ENCODE measurements at regions not wholly inside any gene's neighbourhood (a gene's known extent, or its start where the extent isn't known, plus 50 kb on each side); places are given as distances from the start of the nearest gene placed in this dataset.
"Not testable (repeated sequence)": the region's sequence is repeated elsewhere in the genome, so short reads cannot be mapped to it uniquely, and the experiment has no call there.

GRCh38 chr18:10121786-10122515 lies 208.1 kb downstream of the VAPA start:
- peak; percentile 79 for DNase-seq

- DNase-seq, result no peak
Measured at GRCh38 chr18:10122988-10123950, 209.5 kb downstream of the VAPA start.

DNA sequence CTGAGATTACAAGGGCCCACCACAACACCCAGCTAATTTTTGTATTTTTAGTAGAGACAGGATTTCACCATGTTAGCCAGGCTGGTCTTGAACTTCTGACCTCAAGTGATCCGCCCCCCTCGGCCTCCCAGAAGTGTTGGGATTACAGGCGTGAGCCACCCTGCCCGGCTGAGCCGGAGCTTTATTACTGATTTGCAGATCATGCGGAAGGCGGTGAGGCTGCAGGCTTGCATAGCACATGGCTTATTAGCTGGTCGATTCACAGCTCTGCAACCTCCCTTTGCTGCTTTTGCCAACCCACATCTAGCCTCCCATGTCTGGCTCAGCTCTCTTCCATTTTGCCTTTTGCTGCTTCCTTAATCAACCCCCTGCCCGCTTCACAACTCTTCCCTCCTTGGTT lies 210.3 kb downstream of the VAPA start:
- no peak for DNase-seq

DNA sequence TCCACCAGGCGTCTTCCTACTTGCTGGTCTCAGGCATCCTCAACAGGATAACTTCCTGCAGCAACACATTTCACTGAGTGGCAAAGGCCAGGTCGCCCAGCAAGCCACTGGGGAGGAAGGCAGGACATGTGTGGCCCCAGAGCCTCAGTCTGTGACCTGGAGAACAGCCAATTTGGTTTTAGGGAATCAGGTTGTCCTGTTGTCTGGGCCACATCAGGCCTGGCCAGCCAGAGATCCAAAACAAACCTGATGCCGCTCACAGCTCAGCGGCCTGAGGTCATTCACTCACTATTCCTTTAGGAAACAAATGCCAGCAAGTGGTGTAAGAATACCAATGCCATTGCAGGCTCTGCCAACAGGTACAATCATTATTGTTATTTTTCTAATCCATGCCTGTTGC lies 210.7 kb downstream of the VAPA start:
- no peak for DNase-seq

DNA sequence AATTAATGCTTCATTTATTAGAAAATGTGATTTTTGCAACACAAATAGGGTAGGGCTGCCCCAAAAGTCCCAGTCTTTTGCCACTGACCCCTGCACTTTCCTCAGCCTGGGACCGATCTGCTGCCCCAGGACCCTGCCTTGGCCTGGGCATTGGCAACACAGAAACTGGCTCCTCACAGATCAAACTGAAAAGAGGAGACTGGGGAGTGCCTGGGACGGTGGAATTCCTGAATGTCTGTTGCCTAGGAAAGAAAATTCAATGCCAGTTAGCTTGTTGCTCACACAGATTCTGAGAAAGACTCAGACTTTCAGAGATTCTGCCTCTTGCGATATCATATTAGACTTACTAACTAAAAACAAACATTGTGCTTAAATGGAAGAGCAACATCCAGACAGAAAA lies 211.2 kb downstream of the VAPA start:
- DNase-seq, result no peak

DNA sequence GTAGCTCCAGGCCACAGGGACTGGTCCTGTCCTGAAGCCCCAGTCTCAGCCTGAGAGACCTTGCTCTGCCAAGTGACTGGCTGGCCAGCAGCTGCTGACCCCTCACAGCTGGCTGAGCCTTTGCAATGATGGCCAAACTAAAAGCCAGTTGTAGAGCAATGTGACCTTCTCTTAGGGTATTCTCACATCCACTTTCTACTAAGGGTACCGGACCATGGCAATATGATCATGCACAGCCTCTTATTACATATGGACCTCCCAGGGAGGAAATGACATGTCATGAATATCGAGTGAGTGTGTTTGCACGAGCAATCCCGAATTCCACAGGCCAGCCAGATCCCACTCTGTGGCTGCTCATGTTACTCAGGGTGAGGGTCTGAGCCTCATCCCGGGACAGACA lies 213.9 kb downstream of the VAPA start:
- DNase-seq, result no peak

- DNase-seq, result no peak
Measured at GRCh38 chr18:10128921-10129501, 215.2 kb downstream of the VAPA start.

- DNase-seq, result no peak
Measured at GRCh38 chr18:10130606-10131005, 216.8 kb downstream of the VAPA start.

DNA sequence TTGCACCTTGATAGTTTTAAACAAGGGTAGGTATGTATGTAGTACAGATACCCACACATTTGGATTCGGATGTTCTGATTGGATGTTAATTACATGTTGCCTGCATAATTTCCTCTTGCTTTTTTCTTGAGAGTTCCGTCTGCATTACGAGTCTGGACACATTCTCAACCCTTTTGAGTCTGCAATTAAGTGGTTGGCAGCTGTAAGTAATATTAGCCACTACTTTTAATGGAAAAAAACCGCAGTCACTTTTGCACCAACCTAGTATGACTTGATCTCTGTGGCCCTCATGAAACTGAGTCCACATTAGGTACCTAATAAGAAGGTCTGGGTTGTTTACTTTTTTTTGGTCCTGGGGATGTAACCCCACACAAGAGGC lies 217.3 kb downstream of the VAPA start:
- no peak for DNase-seq

DNA sequence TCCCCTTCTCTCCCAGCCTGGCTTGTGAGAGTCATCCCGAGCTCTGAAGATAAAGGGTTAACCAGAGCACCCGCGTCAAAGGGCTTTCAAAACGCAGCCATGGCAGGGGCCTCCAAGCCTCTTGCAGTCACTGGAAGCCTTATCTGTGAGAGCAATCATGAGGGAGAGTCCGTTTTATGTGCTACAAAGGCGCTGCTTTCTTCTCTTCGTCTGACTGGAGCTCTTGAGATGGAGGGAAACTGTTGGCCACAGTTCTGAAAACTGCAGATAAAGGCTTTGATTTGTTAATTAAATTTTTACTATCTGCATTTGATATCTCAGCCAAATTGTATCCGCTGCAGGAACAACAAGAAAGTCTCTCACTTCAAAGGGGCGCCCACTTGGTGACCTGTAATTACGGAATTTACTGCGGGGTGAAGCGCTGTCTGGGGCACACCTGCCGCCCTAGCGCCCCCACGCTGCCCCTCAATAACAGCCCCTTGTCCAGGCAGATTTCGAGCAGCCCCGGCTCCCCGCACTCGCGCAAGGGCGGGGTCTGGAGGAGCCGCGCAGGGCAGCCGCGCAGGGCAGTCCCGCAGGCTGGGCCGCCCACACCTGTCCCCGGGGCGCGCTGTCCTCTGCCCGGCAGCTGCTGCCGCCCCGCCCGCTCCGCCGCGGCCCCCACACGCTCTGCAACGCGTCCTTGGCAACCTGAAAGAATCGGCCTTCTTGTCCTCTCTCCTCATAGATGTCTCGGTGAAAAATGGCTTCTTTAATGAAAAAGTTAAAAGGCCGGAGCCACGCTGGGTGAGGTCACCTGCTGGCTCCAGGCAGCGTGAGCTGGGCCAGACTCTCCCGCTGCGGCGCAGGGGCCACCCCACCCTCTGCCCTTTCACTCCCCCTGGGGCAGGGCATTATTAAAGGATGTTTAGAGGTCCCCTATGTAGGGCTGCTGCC lies 217.9 kb downstream of the VAPA start:
- no peak for DNase-seq

DNA sequence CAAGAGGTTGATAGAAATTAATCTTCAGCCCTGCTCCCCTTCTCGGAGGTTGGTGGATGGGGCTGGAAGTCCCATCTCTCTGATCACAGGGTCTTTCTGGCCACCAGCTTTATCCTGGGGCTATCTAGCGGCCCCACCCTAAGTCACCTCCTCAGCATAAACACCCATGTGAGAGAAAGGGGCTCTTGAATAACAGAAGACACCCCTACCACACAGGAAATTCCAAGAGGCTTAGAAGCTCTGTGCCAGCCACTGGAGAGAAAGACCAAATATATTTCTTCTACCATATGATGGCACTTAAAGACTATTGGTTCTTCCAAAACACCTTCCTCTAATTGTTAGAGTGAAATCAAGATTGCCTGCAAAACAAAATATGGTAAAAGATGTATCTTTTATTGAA lies 219.7 kb downstream of the VAPA start:
- DNase-seq, result no peak

DNA sequence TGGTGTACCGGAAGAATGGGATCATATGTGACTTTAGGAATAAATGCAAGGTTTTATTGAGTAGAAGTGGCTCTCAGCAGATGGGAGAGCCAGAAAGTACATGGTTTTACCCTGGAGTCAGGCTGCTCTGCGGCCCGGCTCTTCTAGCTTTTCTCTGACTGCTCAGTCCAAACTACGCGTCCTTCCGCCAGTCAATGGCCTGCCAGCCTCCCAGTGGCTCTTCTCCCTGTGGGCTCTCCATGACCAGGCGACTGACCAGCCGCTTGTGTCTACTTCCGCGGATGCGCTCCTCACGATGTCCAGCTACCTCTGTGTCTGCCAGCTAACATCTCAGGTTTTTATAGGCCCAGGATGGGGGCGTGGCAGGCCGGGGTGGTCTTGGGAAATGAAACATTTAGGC lies 220.4 kb downstream of the VAPA start:
- no peak for DNase-seq

GRCh38 chr18:10134749-10135148 lies 220.9 kb downstream of the VAPA start:
- not testable (repeated sequence) for DNase-seq

DNA sequence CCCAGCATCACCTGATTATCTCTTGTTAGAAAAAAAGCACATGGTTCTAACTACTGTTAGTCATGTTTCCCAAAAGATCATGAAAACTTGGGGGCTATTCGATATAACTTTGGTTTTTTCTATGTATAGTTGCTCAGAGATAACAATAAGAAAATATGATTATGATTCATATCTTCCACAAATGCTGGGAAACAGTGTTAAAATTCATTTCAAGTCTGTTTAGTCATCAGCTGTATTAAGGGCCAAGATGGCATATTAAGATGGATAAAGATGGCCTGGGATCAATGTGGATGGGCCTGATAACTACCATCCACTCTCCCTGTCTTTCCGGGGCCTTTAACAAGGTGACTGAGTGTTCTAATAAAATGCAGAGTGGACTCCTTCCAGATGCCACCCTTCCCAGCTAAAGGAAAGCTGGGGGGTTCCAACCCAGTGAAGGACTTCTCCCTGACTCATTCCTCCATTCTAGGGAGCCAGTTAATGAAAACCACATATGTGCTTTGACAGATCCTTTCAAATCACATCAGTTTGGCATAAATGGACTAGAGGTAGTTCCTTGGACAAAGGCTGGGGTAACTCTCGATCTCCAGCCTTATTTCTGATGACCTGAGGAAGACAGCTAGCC lies 221.6 kb downstream of the VAPA start:
- no peak for DNase-seq

- no peak for DNase-seq
Measured at GRCh38 chr18:10138719-10139118, 224.9 kb downstream of the VAPA start.

GRCh38 chr18:10139783-10140410 lies 226.1 kb downstream of the VAPA start:
- DNase-seq, result no peak

GRCh38 chr18:10140461-10141282 lies 226.9 kb downstream of the VAPA start:
- DNase-seq, result no peak

- DNase-seq, result no peak
Measured at GRCh38 chr18:10141559-10141958, 227.7 kb downstream of the VAPA start.

GRCh38 chr18:10142056-10142455 lies 228.2 kb downstream of the VAPA start:
- no peak for DNase-seq

DNA sequence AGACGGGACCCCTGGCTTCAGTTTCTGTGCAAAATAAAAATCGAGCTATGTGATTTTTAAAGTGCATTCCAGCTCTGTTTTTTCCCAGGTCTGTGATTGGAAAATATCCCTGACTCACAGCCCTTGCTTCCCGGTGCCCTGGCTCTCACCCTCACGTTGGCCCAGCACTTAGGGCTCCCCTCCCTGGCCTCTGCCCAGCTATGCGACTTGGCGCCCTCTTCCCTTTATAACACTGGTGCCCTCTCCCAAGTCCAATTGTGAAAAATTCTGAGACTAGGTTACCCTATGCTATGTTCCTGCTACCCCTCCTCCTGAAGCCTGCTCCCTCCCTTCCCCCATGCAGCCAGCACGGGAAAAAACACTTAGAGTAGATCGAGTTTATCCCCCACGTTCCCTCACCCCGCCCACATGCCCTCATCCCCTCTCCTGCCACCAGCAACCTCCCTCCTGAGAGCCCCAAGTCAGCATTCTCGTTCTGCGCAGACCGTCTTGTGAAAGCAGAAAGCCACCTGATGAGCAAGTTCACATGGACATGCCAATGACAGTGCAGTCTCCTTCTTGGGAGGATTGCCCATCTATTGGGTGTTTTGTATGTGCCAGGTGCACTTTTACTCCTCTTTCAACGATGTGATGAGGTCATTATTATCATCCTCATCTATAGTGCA lies 228.8 kb downstream of the VAPA start:
- DNase-seq, result no peak

All from DMS153 (cell line).